ENCODE measurements at regions not wholly inside any gene's neighbourhood (a gene's known extent, or its start where the extent isn't known, plus 50 kb on each side); places are given as distances from the start of the nearest gene placed in this dataset.

- TF ChIP-seq CTCF (conservative IDR thresholded peaks at IDR 0.05; ENCODE audit: low read depth, low read length): no peak
- H3K4me3 ChIP-seq (ENCODE audit: low read length): no peak overlapping the region
- no peak for DNase-seq (ENCODE audit: low read depth)
These were observed 119.8 kb downstream of the NEDD1 start for GRCh38 chr12:97026901-97027300.

- TF ChIP-seq CTCF (conservative IDR thresholded peaks at IDR 0.05; ENCODE audit: low read depth, low read length): no peak
- no peak for DNase-seq (ENCODE audit: low read depth)
- no peak overlapping the region for H3K4me3 ChIP-seq (ENCODE audit: low read length)
These were observed 120.4 kb downstream of the NEDD1 start for GRCh38 chr12:97027482-97027881.

GRCh38 chr12:97038131-97038530 is 131.1 kb downstream of the NEDD1 start:
- H3K4me3 ChIP-seq (ENCODE audit: low read length): no peak overlapping the region
- DNase-seq (ENCODE audit: low read depth): no peak
- no peak for TF ChIP-seq CTCF (conservative IDR thresholded peaks at IDR 0.05; ENCODE audit: low read depth, low read length)

- DNase-seq (ENCODE audit: low read depth): no peak
- no peak overlapping the region for H3K4me3 ChIP-seq (ENCODE audit: low read length)
These were observed 131.8 kb downstream of the NEDD1 start for GRCh38 chr12:97038834-97039233.

GRCh38 chr12:97046901-97047300 is 139.8 kb downstream of the NEDD1 start:
- TF ChIP-seq CTCF (conservative IDR thresholded peaks at IDR 0.05; ENCODE audit: low read depth, low read length): no peak
- no peak for DNase-seq (ENCODE audit: low read depth)
- H3K4me3 ChIP-seq (ENCODE audit: low read length): no peak overlapping the region

More at GRCh38 chr12:97038834-97039233, 131.8 kb downstream of the NEDD1 start:
- TF ChIP-seq CTCF (conservative IDR thresholded peaks at IDR 0.05; ENCODE audit: low read depth, low read length): no peak

- no peak for DNase-seq (ENCODE audit: low read depth)
- TF ChIP-seq CTCF (conservative IDR thresholded peaks at IDR 0.05; ENCODE audit: low read depth, low read length): no peak
- no peak overlapping the region for H3K4me3 ChIP-seq (ENCODE audit: low read length)
These were observed 140.3 kb downstream of the NEDD1 start for GRCh38 chr12:97047361-97047760.

GRCh38 chr12:97048421-97049035 is 141.5 kb downstream of the NEDD1 start:
- no peak for DNase-seq (ENCODE audit: low read depth)
- no peak for TF ChIP-seq CTCF (conservative IDR thresholded peaks at IDR 0.05; ENCODE audit: low read depth, low read length)
- H3K4me3 ChIP-seq (ENCODE audit: low read length): no peak overlapping the region

Measured in retinal pigment epithelial cell (primary cell).